PC-3 (cell line): ENCODE measurements at regions not wholly inside any gene's neighbourhood (a gene's known extent, or its start where the extent isn't known, plus 50 kb on each side); places are given as distances from the start of the nearest gene placed in this dataset.
"Not testable (repeated sequence)": the region's sequence is repeated elsewhere in the genome, so short reads cannot be mapped to it uniquely, and the experiment has no call there.

Source experiments
- ATAC-seq: fragments of 200-7000 bp; cut with Tn5 transposase; 2 replicates; pipeline ENCODE4 v1.9.1; 2020; ENCODE audit warnings: mild to moderate bottlenecking, moderate library complexity
- BruUV-seq: library from RNA; stranded (reverse); fragments of 400-500 nt; replicated peaks from 2 replicates; lab custom pipeline; 2021; lab: Mats Ljungman, UMichigan
- CTCF ChIA-PET: fragments of 300-600 bp; sonication (Branson Sonifier 250); formaldehyde crosslinking; loops from one replicate; lab custom pipeline; 2022; ENCODE audit warnings: antibody characterized with exemption; lab: Charles Lee
- POLR2A ChIA-PET: fragments of 300-600 bp; sonication (Branson Sonifier 250); formaldehyde crosslinking; loops from one replicate; lab custom pipeline; 2022; ENCODE audit warnings: antibody characterized with exemption; ENCODE audit not compliant: unreplicated experiment; lab: Charles Lee
- DNase-seq: peaks from one replicate; pipeline ENCODE4 v3.0.0-alpha.2; 2015
- H2AFZ ChIP-seq: fragments of 300-600 bp; sonication (generic); 2 replicates; pipeline ENCODE4 v1.6.0; 2016; ENCODE audit warnings: antibody characterized with exemption, low read length
- H3F3A ChIP-seq: fragments of 300-600 bp; sonication (generic); one replicate; pipeline ENCODE4 v1.6.0; 2017; ENCODE audit warnings: antibody characterized with exemption, low read length, control low read depth, mild to moderate bottlenecking; ENCODE audit not compliant: unreplicated experiment
- H3K27ac ChIP-seq: fragments of 300-600 bp; sonication (generic); 2 replicates; pipeline ENCODE4 v1.5.1; 2016; ENCODE audit warnings: mild to moderate bottlenecking, low read length
- H3K27me3 ChIP-seq: fragments of 300-600 bp; sonication (generic); 2 replicates; pipeline ENCODE4 v1.6.1; 2016; ENCODE audit warnings: low read length, mixed read lengths
- H3K36me3 ChIP-seq: fragments of 300-600 bp; sonication (generic); 2 replicates; pipeline ENCODE4 v1.6.1; 2016; ENCODE audit warnings: low read depth, mixed run types, low read length, mixed read lengths
- H3K4me1 ChIP-seq: fragments of 300-600 bp; sonication (generic); 2 replicates; pipeline ENCODE4 v1.5.1; 2016; ENCODE audit warnings: low read length; ENCODE audit not compliant: insufficient read depth
- H3K4me2 ChIP-seq: fragments of 300-600 bp; sonication (generic); 2 replicates; pipeline ENCODE4 v1.6.0; 2016; ENCODE audit warnings: low read length
- H3K4me3 ChIP-seq: fragments of 300-600 bp; sonication (generic); 2 replicates; pipeline ENCODE4 v1.5.1; 2016; ENCODE audit warnings: mild to moderate bottlenecking, low read length, mixed read lengths
- H3K79me2 ChIP-seq: fragments of 300-600 bp; sonication (generic); 2 replicates; pipeline ENCODE4 v1.6.1; 2017; ENCODE audit warnings: low read length, mixed read lengths
- H3K9ac ChIP-seq: fragments of 300-600 bp; sonication (generic); 2 replicates; pipeline ENCODE4 v1.6.0; 2016; ENCODE audit warnings: mild to moderate bottlenecking, low read length
- H3K9me2 ChIP-seq: fragments of 300-600 bp; sonication (generic); replicated peaks from 2 replicates; pipeline ENCODE4 v1.6.1; 2016; ENCODE audit warnings: mixed run types, low read length, mixed read lengths
- H3K9me3 ChIP-seq: fragments of 300-600 bp; sonication (generic); 2 replicates; pipeline ENCODE4 v1.6.1; 2016; ENCODE audit warnings: low read length, mixed read lengths
- H4K20me1 ChIP-seq: fragments of 300-600 bp; sonication (generic); 2 replicates; pipeline ENCODE4 v1.6.1; 2016; ENCODE audit warnings: low read length, mixed read lengths
- intact Hi-C: fragments of 100-400 bp; cut with micrococcal nuclease; formaldehyde crosslinking; loops from 2 replicates; pipeline ENCODE4 v1.9.0; 2023

GRCh38 chr13:111757094-111757493 is 309.9 kb upstream of the SOX1 start:
- BruUV-seq, DNase-seq, H3K9ac ChIP-seq, H3K9me2 ChIP-seq, ATAC-seq, CTCF ChIA-PET, intact Hi-C loops, POLR2A ChIA-PET, H3K4me2 ChIP-seq, H3F3A ChIP-seq, H3K79me2 ChIP-seq, H3K4me1 ChIP-seq, H3K4me3 ChIP-seq, H3K36me3 ChIP-seq, H3K27ac ChIP-seq, H2AFZ ChIP-seq, H3K27me3 ChIP-seq, H4K20me1 ChIP-seq, H3K9me3 ChIP-seq: not testable (repeated sequence)

DNA sequence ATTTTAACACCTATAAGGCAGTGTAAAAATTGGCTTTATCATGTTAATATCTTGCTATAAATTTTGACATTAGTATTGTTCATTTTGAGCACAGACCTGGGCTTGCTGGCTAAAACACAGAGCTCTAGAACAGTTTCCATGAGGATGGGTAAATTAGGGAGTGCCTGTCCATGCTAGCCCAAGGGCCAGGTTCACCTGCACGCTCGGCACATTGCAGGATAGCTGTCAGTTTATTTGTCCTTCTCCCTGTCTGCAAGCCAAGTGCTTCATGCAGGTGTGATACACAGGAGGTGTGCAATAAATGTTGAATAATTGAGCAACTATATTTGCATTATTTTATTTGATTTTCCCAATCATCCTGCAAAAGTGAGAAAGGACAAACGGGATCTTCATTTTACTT is 309.3 kb upstream of the SOX1 start:
- intact Hi-C loops, DNase-seq, CTCF ChIA-PET, H4K20me1 ChIP-seq, H3F3A ChIP-seq, H3K79me2 ChIP-seq, BruUV-seq, H3K27ac ChIP-seq, H3K9ac ChIP-seq, H3K4me3 ChIP-seq, H3K4me1 ChIP-seq, H3K9me3 ChIP-seq, POLR2A ChIA-PET, H3K27me3 ChIP-seq, H2AFZ ChIP-seq, H3K4me2 ChIP-seq, H3K36me3 ChIP-seq, H3K9me2 ChIP-seq, ATAC-seq: not testable (repeated sequence)

GRCh38 chr13:111763001-111763872 is 303.7 kb upstream of the SOX1 start:
- H3K27ac ChIP-seq, H3F3A ChIP-seq, H4K20me1 ChIP-seq, CTCF ChIA-PET, H3K4me2 ChIP-seq, H3K9me2 ChIP-seq, BruUV-seq, intact Hi-C loops, ATAC-seq, H3K4me3 ChIP-seq, H3K9me3 ChIP-seq, H3K79me2 ChIP-seq, DNase-seq, H3K4me1 ChIP-seq, H2AFZ ChIP-seq, H3K9ac ChIP-seq, H3K36me3 ChIP-seq, H3K27me3 ChIP-seq, POLR2A ChIA-PET: not testable (repeated sequence)

DNA sequence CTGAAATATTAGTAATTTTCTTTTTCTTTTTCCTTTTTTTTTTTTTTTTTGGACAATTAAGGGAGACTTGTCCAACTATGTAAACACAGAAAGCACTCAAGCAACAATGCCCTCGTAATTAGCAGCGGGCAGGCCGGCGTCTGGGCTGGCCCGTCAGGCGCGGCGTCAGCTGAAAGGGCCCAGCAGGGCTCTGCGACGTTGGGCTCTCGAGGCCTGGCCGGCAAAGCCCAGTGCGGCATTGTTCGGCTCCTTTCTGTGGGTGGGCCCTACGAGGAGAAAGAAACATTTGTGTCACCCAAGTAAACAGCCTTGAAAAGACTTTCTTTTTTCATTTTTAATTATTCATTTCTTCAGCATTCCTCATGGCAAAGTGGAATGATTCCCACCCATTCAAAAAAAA is 302.4 kb upstream of the SOX1 start:
- ATAC-seq, DNase-seq, H3K9me2 ChIP-seq, H3K4me1 ChIP-seq, H3K9ac ChIP-seq, H3K9me3 ChIP-seq, H3K36me3 ChIP-seq, CTCF ChIA-PET, BruUV-seq, H3K4me2 ChIP-seq, intact Hi-C loops, H3K79me2 ChIP-seq, H3K4me3 ChIP-seq, H3F3A ChIP-seq, H4K20me1 ChIP-seq, H3K27ac ChIP-seq, H2AFZ ChIP-seq, POLR2A ChIA-PET, H3K27me3 ChIP-seq: not testable (repeated sequence)

DNA sequence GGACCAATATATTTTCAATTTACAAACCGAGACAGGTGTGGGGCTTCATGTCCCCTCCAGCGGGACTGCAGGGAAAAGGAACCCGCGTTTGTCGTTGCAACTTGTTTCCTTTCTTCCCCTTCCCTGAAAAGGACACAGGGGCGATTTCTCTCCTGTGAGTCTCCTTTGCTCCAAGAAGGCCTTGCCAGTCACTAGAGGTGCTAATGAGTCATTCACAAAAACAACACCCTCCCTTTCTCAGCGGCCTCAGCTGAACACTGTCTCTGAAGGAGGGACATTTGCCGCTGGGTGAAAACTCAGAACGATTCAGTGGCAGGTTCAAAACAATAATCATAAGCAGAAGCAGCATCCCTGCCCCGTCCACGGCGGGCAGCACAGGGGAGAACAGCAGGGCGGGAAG is 302.0 kb upstream of the SOX1 start:
- H3K4me2 ChIP-seq, POLR2A ChIA-PET, H3K9me3 ChIP-seq, ATAC-seq, H3K27ac ChIP-seq, CTCF ChIA-PET, H3K79me2 ChIP-seq, H3K4me1 ChIP-seq, BruUV-seq, H3K27me3 ChIP-seq, H3F3A ChIP-seq, H4K20me1 ChIP-seq, DNase-seq, H3K9ac ChIP-seq, H2AFZ ChIP-seq, H3K9me2 ChIP-seq, H3K36me3 ChIP-seq, H3K4me3 ChIP-seq, intact Hi-C loops: not testable (repeated sequence)

DNA sequence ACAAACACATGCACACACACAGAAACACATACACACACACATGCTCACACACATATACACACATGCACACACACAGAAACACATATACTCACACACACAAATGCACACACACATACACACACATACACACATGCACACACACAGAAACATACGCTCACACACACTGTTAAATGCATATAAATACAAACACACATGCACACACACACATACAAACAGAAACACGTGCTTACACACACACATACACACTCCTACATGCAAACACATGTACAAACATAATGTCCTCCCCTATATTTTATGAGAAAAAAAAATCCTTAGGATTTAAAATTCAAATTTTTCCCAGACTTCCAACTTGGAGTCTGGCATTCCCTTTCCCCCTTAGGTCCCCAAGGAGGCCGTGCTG is 291.2 kb upstream of the SOX1 start:
- H3K4me2 ChIP-seq, H2AFZ ChIP-seq, H3K36me3 ChIP-seq, ATAC-seq, H3K27me3 ChIP-seq, CTCF ChIA-PET, BruUV-seq, H4K20me1 ChIP-seq, H3K4me1 ChIP-seq, H3K9me2 ChIP-seq, intact Hi-C loops, H3K27ac ChIP-seq, H3K79me2 ChIP-seq, H3K9me3 ChIP-seq, H3K4me3 ChIP-seq, DNase-seq, H3K9ac ChIP-seq, POLR2A ChIA-PET, H3F3A ChIP-seq: not testable (repeated sequence)
